ENCODE measurements at regions not wholly inside any gene's neighbourhood (a gene's known extent, or its start where the extent isn't known, plus 50 kb on each side); places are given as distances from the start of the nearest gene placed in this dataset.
"Not testable (repeated sequence)": the region's sequence is repeated elsewhere in the genome, so short reads cannot be mapped to it uniquely, and the experiment has no call there.

DNA sequence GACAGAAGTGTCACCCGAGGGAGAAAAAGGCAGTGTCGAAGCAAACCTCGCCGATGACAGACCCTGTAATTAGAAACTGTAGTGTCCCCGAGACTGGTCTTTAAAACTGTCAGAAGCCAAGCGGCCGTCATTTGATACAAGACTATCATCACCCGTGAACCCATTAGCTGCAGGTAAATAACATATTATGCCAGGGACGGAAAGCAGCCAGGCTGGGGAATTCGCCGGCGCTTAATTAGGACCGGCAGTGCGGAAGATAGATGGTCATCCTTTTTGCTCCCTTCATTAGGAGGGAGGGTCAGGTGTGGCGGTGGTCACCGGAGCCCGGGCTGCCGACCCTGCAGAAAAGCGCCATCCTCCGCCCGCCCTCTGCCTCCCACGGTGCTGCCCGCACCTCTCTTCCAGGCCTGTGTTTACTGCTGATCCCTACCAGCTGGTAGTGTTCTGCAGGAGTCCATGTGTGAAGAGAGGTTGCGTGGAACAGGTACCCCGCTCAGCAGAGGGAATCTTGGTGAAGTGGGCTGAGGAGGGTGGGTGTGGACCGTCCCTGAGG lies 109.4 kb upstream of the GSE1 start:
- DNase-seq, result no peak

DNA sequence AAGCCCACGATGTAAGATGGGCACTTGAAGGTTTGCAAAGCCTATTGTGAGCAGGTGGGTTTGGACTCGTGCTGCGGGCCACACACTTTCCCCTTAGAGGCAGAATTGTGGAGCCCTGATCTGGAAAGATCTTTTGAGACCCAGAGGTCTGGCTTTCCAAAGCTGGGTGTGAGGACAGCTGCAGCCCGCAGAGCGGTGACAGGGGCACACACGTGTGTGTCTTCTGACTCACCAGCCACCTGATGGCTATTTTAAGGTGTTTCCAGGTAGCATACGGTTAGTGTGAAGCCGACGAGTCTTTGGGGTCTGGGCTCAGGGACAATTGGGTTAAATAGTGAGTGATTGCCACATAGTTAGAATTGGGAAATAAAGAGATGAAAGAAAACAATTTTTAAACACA lies 108.9 kb upstream of the GSE1 start:
- DNase-seq, result no peak

GRCh38 chr16:85505794-85506634 lies 107.1 kb upstream of the GSE1 start:
- DNase-seq, result no peak

DNA sequence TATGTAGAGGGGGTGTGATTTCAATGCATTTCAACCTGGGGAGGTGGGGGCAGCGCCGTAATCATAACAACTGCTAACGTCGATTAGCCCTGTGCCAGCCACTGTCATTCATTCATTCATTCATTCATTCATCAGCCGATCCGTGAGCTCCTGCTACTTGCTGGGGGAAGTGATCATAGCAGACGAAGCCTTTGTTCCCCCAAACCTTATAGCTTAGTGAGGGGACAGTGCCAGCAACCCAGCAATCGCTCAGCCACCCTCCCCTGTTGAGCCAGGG lies 106.5 kb upstream of the GSE1 start:
- no peak for DNase-seq

DNA sequence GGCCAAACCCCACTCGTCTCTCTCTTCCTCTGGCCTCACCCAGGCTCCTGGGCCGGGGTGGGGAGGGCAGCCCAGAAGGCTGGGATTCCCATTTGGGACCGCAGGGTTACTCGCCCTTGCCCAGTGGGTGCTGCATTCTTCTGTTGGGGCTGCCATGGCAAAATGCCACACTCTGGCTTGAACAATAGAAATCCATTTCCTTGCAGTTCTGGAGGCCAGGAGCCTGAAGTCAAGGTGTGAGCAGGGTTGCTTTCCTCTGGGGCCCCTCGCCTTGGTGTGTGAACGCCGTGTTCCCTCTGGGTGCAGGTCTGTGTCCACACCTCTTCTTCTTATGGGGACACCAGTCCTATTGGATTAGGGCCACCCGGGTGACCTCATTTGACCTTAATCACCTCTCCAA lies 105.8 kb upstream of the GSE1 start:
- DNase-seq, result no peak

DNA sequence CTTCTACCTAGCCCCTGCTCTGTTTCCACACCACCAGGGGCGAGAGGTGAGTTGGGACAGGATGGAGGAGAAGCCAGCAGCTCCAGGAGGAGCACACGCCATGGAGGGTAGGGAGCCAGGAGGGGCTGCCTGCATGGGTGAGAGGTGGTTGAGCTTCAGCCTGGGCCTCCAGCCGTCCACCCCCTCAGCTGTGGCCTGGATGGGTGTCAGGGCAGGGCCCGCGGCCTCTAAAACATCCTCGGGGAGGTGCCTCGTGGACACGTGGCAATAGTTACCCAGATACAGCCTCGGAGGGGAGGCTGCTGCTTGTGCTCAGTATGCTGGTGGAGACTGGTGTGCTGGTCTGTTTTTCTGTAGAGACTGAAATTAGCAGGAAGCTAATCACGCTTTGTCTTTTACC lies 104.7 kb upstream of the GSE1 start:
- no peak for DNase-seq

DNA sequence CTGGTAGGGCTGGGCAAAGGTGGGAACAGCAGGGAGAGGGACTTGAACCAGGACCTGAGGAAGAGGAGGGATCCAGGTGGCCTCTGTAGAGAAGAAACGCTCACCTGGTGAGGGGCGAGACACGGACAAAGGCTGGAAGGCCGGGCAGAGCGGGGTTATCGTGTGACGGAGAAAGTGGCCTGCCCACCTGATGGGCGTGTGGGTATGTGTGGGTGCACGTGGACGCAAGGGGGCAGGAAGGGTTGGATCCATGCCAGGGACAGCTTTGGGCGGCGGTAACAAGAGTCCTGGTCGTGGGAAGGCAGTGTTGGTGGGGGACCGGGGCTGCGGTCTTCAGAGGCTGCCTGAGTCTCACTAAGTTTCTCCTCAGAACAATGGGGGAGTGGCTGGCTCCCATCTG lies 104.1 kb upstream of the GSE1 start:
- no peak for DNase-seq

DNA sequence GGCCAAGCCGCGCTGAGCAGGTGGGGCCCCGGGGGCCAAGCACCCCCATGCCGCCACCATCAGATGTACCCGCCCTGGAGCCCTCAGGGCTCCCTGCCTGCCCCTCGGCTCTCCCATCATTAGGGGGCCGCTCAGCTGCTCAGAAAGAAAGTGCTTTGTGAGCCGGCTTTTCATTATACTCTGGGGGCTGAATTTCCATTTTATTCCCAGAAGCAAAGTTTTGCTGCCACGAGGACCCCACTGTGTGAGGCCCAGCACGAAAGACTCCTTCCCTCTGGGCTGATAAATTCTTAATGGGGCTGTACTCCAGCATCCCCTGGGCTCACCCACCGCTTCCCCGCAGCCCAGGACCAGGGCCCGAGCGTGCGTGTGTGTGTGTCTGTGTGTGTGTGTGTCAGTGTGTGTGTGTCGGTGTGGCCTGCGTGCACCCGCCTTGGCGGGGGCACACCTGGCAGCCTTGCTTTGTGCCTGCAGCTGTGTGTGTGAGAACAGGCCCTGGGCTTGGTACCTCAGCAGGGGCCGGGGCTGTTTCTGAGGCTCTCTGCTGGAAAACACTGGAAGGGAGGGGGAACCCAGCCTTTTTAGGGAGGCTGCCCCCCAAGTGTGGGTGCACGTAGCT lies 103.0 kb upstream of the GSE1 start:
- no peak for DNase-seq

GRCh38 chr16:85511938-85512807 lies 100.9 kb upstream of the GSE1 start:
- DNase-seq, result no peak

- DNase-seq, result no peak
Observed at GRCh38 chr16:85512808-85513115, 100.4 kb upstream of the GSE1 start.

- DNase-seq, result no peak
Observed at GRCh38 chr16:85513180-85513579, 99.9 kb upstream of the GSE1 start.

GRCh38 chr16:85513649-85514048 lies 99.5 kb upstream of the GSE1 start:
- no peak for DNase-seq

DNA sequence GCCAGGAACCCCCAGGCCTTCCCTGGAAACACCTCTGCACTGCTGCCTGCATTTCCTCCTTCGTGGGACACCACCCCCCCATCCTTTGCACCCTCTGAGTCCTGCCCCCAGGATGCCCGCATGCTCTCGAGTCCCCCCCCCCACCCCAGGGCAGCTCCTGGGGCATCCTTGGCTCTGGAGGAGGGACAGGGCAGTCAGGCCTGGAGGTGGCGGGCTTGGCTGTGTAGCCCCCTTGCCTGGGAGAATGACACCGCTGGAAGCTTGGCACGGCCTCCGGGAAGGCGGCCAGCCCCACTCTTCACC lies 98.9 kb upstream of the GSE1 start:
- no peak for DNase-seq

GRCh38 chr16:85514598-85515318 lies 98.4 kb upstream of the GSE1 start:
- DNase-seq, result no peak

GRCh38 chr16:85515319-85515745 lies 97.8 kb upstream of the GSE1 start:
- DNase-seq, result no peak

DNA sequence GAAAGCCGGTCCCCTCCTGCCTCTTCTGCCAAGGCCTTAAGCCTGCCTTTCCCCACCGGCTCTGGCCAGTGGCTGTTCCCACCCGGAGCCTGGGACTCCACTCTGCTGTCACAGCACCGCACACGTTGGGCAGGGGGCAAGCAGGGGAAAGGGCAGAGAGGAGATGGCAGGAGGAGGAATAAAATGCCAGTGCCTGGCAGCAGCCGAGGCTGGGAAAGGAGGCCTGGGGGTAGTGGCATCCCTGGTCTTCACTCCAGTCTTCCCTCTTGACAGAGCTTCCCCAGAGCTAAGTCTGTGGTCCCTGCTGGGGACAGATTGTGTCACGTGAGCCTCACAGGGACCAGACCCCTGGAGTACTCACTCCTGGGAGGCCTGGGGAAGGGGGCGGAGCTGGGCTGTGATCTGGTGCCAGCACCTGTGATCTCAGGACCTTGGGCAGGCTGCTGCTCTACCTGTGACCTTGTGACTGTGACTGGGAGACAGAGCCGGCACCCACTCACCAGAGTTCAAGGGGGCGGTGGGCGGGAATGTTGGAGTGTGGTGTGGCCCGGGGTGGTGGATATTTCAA lies 97.2 kb upstream of the GSE1 start:
- no peak for DNase-seq

DNA sequence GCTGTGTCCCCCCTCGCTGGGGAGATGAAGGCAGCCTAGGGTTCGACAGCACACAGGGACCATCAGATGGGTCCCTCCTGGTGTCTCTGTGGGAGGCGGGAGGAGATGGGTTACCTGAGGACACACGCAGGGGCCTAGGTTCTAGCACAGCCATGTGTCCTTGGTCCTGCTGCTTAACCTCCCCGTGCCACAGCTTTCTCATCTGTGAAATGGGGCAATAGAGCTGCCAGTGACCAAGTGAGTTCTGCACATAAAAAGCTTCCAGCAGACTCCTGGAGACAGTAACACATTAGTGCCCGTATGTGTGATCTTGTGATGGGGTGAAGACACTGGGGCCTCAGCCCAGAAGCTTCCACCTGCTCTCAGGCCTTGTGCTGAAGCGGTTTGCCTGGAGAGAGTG lies 96.0 kb upstream of the GSE1 start:
- no peak for DNase-seq

DNA sequence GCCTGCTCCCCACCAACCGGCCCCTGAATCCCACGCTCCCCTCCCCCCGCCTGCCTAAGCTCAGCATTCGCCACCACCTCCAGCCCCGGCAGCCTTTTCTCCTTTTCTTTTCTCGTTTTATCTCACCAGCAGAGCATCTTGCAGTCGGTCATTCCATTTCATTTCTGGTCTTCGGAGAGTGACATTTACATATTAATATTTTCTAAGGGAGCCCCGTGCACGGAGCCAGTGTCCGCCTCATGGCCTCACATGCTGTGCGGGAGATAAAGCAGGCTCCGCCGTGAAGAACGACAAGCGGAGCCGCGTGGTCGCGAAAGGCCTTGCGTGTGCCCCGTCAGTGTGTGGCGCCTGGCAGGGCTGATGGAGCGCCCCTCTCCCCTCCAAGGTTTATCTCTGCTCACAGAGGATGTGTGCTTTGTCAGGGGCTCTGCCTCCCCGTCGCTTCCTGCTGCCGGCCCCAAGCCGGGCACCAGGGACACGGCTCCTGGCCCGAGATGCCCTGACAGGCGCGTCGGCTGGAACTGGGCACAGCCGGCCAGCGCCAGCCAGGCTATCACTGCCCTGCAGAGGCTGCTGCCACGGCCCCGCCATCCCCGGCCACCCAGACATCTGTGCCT lies 95.5 kb upstream of the GSE1 start:
- DNase-seq, result no peak

- no peak for DNase-seq
Observed at GRCh38 chr16:85518398-85519049, 94.6 kb upstream of the GSE1 start.

DNA sequence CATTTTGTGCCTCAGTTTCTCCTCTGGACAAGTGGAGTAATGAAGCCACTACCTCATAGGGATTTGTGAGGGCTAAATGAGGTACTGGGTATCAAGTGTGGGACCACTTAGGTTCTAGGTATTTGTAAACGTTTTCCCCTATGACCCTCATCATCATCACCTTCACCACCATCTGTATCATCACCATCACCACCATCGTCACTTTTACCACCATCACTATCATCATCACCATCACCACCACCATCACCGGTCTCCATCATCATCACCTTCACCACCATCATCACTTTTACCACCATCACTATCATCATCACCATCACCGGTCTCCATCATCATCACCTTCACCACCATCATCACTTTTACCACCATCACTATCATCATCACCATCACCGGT lies 94.1 kb upstream of the GSE1 start:
- DNase-seq, result not testable (repeated sequence)

GRCh38 chr16:85519540-85520231 lies 93.4 kb upstream of the GSE1 start:
- no peak for DNase-seq

All from SW 1271 (cell line).